VCaP (cell line): ENCODE measurements at regions not wholly inside any gene's neighbourhood (a gene's known extent, or its start where the extent isn't known, plus 50 kb on each side); places are given as distances from the start of the nearest gene placed in this dataset.

Experiments used
- H3K27ac ChIP-seq: fragments of 450-650 bp; 2 replicates; pipeline ENCODE4 v1.5.1; 2017
- TF ChIP-seq, protein P1 (sequence below): fragments of 450-650 bp; conservative IDR thresholded peaks from 2 replicates; pipeline ENCODE4 v1.5.1; 2017; ENCODE audit warnings: mild to moderate bottlenecking, moderate library complexity

DNA sequence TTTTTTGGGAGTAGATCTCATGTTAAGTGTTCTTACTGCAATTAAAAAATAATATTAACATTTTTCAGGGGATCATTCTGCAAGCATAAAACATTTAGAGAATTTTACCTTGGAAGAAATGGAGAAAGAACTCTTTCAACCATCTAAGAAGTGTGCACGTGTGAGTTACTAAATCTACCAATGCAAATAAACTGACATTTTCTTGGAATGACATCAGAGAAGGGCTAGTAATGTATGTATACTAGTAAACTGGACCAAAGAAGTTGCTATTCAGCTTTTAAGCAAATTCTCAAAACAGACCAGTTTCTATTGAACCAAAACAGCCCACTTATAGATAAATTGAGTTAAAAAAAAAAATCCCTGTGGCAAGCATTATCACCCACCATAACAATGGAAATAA lies 191.2 kb downstream of the BTBD3 start:
- TF ChIP-seq, protein P1, sequence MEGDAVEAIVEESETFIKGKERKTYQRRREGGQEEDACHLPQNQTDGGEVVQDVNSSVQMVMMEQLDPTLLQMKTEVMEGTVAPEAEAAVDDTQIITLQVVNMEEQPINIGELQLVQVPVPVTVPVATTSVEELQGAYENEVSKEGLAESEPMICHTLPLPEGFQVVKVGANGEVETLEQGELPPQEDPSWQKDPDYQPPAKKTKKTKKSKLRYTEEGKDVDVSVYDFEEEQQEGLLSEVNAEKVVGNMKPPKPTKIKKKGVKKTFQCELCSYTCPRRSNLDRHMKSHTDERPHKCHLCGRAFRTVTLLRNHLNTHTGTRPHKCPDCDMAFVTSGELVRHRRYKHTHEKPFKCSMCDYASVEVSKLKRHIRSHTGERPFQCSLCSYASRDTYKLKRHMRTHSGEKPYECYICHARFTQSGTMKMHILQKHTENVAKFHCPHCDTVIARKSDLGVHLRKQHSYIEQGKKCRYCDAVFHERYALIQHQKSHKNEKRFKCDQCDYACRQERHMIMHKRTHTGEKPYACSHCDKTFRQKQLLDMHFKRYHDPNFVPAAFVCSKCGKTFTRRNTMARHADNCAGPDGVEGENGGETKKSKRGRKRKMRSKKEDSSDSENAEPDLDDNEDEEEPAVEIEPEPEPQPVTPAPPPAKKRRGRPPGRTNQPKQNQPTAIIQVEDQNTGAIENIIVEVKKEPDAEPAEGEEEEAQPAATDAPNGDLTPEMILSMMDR: no peak

DNA sequence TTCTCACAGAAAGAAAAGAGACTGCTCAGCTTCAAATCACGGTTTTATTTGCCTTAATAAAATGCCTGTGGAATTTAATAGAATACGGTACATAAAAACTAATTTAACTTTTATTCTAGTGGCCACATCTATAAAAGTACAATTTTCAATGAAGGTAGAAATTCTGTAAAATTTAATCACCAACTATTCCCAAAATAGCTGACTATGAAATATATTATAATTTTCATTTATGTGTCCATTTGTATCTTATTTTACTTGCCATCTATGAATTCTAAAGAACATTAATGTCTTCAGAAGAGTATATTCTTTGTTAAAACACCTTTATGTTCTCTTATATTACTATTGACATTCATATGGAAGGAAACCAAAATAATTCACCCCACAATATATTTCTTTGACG lies 192.6 kb downstream of the BTBD3 start:
- H3K27ac ChIP-seq: no peak overlapping the region
- TF ChIP-seq, protein P1: no peak

More for the DNA sequence above, 191.2 kb downstream of the BTBD3 start:
- H3K27ac ChIP-seq: no peak overlapping the region

DNA sequence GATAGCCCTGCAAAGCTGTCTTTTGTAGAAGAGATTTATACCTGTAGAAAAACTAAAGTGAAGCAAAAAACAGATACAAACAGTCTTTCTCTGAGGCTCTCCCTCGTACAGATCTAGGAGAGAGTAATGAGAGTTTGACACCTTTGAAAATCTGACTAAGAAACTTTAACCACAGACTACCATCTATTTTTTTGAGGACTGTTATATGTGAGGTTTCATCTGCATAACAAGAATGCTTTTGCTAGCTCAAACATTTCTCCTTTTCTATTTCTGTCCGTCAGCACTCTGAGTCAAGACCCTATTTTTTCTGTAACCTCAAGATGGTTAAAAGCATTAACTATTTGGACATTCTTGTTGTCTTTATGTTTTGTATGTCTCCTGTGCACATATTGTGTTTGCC lies 193.0 kb downstream of the BTBD3 start:
- no peak overlapping the region for H3K27ac ChIP-seq
- TF ChIP-seq, protein P1: no peak

DNA sequence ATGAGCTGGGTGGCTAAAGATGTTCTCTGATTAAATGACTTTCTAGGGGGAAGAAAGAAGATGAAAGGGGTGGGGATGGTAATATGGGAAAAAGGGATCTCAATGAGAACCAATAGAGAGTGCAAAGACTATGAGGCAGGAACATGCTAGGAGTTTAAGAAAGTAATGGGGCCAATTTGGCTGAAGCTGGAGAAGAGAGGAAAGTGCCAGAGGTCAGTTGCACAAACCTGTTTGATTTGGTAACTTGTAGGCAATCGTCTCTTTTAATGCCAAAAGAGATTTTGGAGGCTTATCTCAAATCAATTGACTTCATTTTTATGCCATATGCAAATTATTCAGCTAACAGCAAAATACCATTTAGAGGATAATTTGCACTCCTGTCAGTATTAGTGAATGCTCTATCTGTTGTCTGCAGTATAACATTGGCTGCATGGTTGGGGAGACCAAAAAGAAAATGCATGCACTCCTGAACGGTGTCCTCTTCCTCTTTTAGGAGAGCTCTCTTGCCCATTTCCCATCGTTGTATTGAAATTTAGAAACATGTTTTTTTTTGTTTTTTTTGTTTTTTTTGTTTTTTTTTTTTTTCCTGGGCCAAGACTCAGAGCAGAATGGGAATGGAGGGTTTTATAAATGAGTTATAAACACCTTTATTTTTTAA lies 193.9 kb downstream of the BTBD3 start:
- no peak overlapping the region for H3K27ac ChIP-seq
- TF ChIP-seq, protein P1: no peak

DNA sequence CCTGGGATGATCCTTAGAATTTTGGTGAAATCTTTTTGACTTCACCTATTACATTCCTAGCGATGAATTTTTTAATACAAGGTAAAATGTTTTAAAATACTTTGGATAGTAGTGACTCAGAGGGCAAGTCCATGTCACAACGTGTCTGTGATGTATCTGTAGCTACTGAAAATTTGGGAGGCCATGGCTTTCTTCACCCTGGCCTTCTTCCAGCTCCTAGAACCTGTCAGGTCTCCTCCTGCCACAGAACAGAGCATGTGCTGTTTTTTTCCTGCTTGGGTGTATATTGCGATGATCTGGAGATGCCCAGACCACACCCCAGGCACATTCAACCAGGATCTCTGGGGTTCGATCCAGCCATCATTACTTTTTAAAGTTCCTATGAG lies 194.4 kb downstream of the BTBD3 start:
- TF ChIP-seq, protein P1: no peak
- no peak overlapping the region for H3K27ac ChIP-seq

DNA sequence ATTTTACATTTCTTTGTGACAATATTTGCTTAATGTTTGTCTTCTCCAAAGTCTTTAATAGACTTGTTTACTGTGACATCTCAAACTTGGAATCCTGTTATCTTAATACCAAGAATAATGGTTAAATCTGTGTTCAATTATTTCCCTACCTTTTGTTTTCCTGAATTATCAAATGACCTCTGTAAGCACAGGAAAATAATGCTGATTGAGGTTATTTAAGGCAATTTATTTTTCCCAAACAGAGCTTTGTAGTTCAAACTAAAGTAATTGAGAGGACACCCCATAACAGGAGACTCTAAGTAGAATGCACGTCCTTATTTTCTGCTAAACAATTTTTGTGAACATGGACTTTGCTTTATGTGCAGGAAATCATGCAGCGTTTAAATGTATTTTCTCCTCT lies 195.0 kb downstream of the BTBD3 start:
- no peak overlapping the region for H3K27ac ChIP-seq
- TF ChIP-seq, protein P1: no peak

DNA sequence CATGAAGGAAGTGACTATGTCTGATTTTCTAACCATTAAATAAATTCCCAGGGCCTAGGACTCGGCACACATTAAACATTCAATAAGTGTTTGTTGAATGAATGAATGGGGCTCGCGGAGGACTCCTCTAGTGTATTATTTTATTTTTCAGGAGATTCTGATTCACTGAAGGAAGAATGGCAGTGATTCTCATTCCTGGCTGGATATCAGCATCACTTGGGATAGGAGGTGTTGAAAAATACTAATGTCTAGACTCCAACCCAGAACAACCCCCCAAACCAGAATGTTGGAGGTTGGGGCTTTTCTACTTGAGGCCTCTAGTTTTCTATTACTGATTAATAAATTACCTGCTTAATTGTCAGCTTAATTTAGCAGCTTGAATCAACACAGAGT lies 195.4 kb downstream of the BTBD3 start:
- H3K27ac ChIP-seq: no peak overlapping the region
- TF ChIP-seq, protein P1: no peak
